AML-193 (cell line): ENCODE measurements at regions not wholly inside any gene's neighbourhood (a gene's known extent, or its start where the extent isn't known, plus 50 kb on each side); places are given as distances from the start of the nearest gene placed in this dataset.
"Not testable (repeated sequence)": the region's sequence is repeated elsewhere in the genome, so short reads cannot be mapped to it uniquely, and the experiment has no call there.

ENCODE experiments used
- DNase-seq, 2 experiments: peaks; one replicate each; lab custom pipeline; 2025; lab: John Stamatoyannopoulos, UW

GRCh38 chr14:22200131-22200530, 388.9 kb downstream of the DAD1 start:
- not testable (repeated sequence) for DNase-seq

GRCh38 chr14:22194664-22195063, 394.4 kb downstream of the DAD1 start:
- DNase-seq = no peak

- DNase-seq = no peak
Observed at GRCh38 chr14:22190411-22191191, 398.4 kb downstream of the DAD1 start.

- no peak for DNase-seq
Observed at GRCh38 chr14:22189881-22190280, 399.1 kb downstream of the DAD1 start.

- DNase-seq = no peak
Observed at GRCh38 chr14:22188318-22188717, 400.7 kb downstream of the DAD1 start.

- DNase-seq = no peak
Observed at GRCh38 chr14:22185789-22186188, 403.2 kb downstream of the DAD1 start.

GRCh38 chr14:22185191-22185590, 403.8 kb downstream of the DAD1 start:
- DNase-seq = no peak

- no peak for DNase-seq
Observed at GRCh38 chr14:22184830-22185168, 404.2 kb downstream of the DAD1 start.

GRCh38 chr14:22184157-22184829, 404.7 kb downstream of the DAD1 start:
- no peak for DNase-seq

- no peak for DNase-seq
Observed at GRCh38 chr14:22180045-22180444, 409.0 kb downstream of the DAD1 start.

GRCh38 chr14:22179190-22179589, 409.8 kb downstream of the DAD1 start:
- DNase-seq = no peak

GRCh38 chr14:22178333-22178839, 410.6 kb downstream of the DAD1 start:
- DNase-seq = no peak

- no peak for DNase-seq
Observed at GRCh38 chr14:22177870-22178269, 411.2 kb downstream of the DAD1 start.

GRCh38 chr14:22176957-22177356, 412.1 kb downstream of the DAD1 start:
- DNase-seq = no peak

GRCh38 chr14:22175278-22175558, 413.8 kb downstream of the DAD1 start:
- DNase-seq = not testable (repeated sequence)

GRCh38 chr14:22174412-22175277, 414.4 kb downstream of the DAD1 start:
- no peak for DNase-seq

- DNase-seq = peak; percentile 9 to 21
Observed at GRCh38 chr14:22168092-22168955, 420.7 kb downstream of the DAD1 start.

GRCh38 chr14:22164616-22165015, 424.4 kb downstream of the DAD1 start:
- no peak for DNase-seq

GRCh38 chr14:22163051-22163450, 426.0 kb downstream of the DAD1 start:
- DNase-seq = peak; percentile 21 to 27

GRCh38 chr14:22159957-22160356, 429.1 kb downstream of the DAD1 start:
- no peak for DNase-seq

- no peak for DNase-seq
Observed at GRCh38 chr14:22159099-22159498, 429.9 kb downstream of the DAD1 start.

- no peak for DNase-seq
Observed at GRCh38 chr14:22158560-22158959, 430.5 kb downstream of the DAD1 start.
